GM23338 (cell line): ENCODE measurements at regions not wholly inside any gene's neighbourhood (a gene's known extent, or its start where the extent isn't known, plus 50 kb on each side); places are given as distances from the start of the nearest gene placed in this dataset.

Source experiments
- ATAC-seq: fragments of 200-7000 bp; cut with Tn5 transposase; 3 replicates; pipeline ENCODE4 v1.9.1; 2020
- DNase-seq: peaks from one replicate; pipeline ENCODE4 v3.0.0-alpha.2; 2015; ENCODE audit warnings: low spot score
- H2AFZ ChIP-seq: fragments of 200-600 bp; sonication (generic); 2 replicates; pipeline ENCODE4 v1.8.0; 2016; ENCODE audit warnings: antibody characterized with exemption, mild to moderate bottlenecking, moderate library complexity
- H3F3A ChIP-seq: fragments of 200-600 bp; sonication (generic); replicated peaks from 2 replicates; pipeline ENCODE4 v1.8.0; 2017; ENCODE audit warnings: antibody characterized with exemption, mixed run types, low read depth
- H3K27ac ChIP-seq: fragments of 200-600 bp; sonication (generic); 2 replicates; pipeline ENCODE4 v1.6.1; 2016; ENCODE audit warnings: low read depth
- H3K27me3 ChIP-seq: fragments of 200-600 bp; sonication (generic); 2 replicates; pipeline ENCODE4 v1.8.0; 2016; ENCODE audit warnings: mild to moderate bottlenecking, mixed run types, moderate library complexity; ENCODE audit not compliant: insufficient read depth
- H3K36me3 ChIP-seq: fragments of 200-600 bp; sonication (generic); 2 replicates; pipeline ENCODE4 v1.8.0; 2016; ENCODE audit warnings: mild to moderate bottlenecking; ENCODE audit not compliant: insufficient read depth
- H3K4me1 ChIP-seq: fragments of 200-600 bp; sonication (generic); 2 replicates; pipeline ENCODE4 v1.8.0; 2016; ENCODE audit warnings: mild to moderate bottlenecking, moderate library complexity; ENCODE audit not compliant: insufficient read depth
- H3K4me2 ChIP-seq: fragments of 200-600 bp; sonication (generic); 2 replicates; pipeline ENCODE4 v1.7.1; 2017; ENCODE audit warnings: mixed run types
- H3K4me3 ChIP-seq: fragments of 200-600 bp; sonication (generic); 2 replicates; pipeline ENCODE4 v1.6.1; 2016; ENCODE audit warnings: mixed run types
- H3K79me2 ChIP-seq: fragments of 200-600 bp; sonication (generic); replicated peaks from 2 replicates; pipeline ENCODE4 v1.8.0; 2017; ENCODE audit warnings: mild to moderate bottlenecking; ENCODE audit not compliant: insufficient read depth
- H3K9me2 ChIP-seq: fragments of 200-600 bp; sonication (generic); 2 replicates; pipeline ENCODE4 v1.8.0; 2017; ENCODE audit not compliant: insufficient read depth
- H4K20me1 ChIP-seq: fragments of 200-600 bp; sonication (generic); replicated peaks from 2 replicates; pipeline ENCODE4 v1.8.0; 2017; ENCODE audit warnings: mild to moderate bottlenecking; ENCODE audit not compliant: insufficient read depth
- H3K27ac Mint-ChIP-seq: 2 replicates; pipeline ENCODE4 v1.8.0; 2020; ENCODE audit warnings: inconsistent platforms, mild to moderate bottlenecking, moderate library complexity, mixed read lengths
- H3K27me3 Mint-ChIP-seq: 3 replicates; pipeline ENCODE4 v1.8.0; 2022; ENCODE audit warnings: low read depth, mild to moderate bottlenecking, moderate library complexity, mixed read lengths, inconsistent platforms; ENCODE audit not compliant: insufficient read depth, poor library complexity
- H3K36me3 Mint-ChIP-seq: 3 replicates; pipeline ENCODE4 v1.8.0; 2021; ENCODE audit warnings: low read depth, mild to moderate bottlenecking, inconsistent platforms, moderate library complexity, mixed read lengths
- H3K4me1 Mint-ChIP-seq: 3 replicates; pipeline ENCODE4 v1.8.0; 2020; ENCODE audit warnings: mild to moderate bottlenecking, inconsistent platforms, mixed read lengths
- H3K4me3 Mint-ChIP-seq: 3 replicates; pipeline ENCODE4 v1.8.0; 2021; ENCODE audit warnings: moderate library complexity, mild to moderate bottlenecking, inconsistent platforms, mixed read lengths
- H3K9me3 Mint-ChIP-seq: 3 replicates; pipeline ENCODE4 v1.8.0; 2020; ENCODE audit warnings: moderate library complexity, mild to moderate bottlenecking, inconsistent platforms, mixed read lengths
- CREB1 ChIP-seq: fragments of 250-450 bp; sonication (Bioruptor Pico); IDR thresholded peaks from 2 replicates; pipeline ENCODE4 v1.5.0; 2020; ENCODE audit warnings: low read depth, mild to moderate bottlenecking, moderate library complexity
- CTCF ChIP-seq, 2 experiments: fragments of 200-600 bp in 1 of 2; sonication (generic) in 1 of 2; conservative IDR thresholded peaks; 2 replicates each; pipeline versions ENCODE4 v1.5.1 to v1.6.1; 2016 to 2017; ENCODE audit warnings: antibody characterized with exemption in 2 of 2, low read depth in 2 of 2, mild to moderate bottlenecking in 2 of 2, moderate library complexity in 1 of 2
- ETS1 ChIP-seq: IDR thresholded peaks from 2 replicates; pipeline ENCODE4 v1.6.1; 2016; ENCODE audit warnings: antibody characterized with exemption
- EZH2 ChIP-seq: fragments of 200-600 bp; sonication (generic); IDR thresholded peaks from one replicate; pipeline ENCODE4 v1.8.0; 2017; ENCODE audit warnings: antibody characterized with exemption, mild to moderate bottlenecking, low read depth; ENCODE audit not compliant: unreplicated experiment
- EZH2phosphoT487 ChIP-seq: fragments of 200-600 bp; sonication (generic); IDR thresholded peaks from one replicate; pipeline ENCODE4 v1.8.1; 2018; ENCODE audit warnings: antibody characterized with exemption; ENCODE audit not compliant: unreplicated experiment
- JUNB ChIP-seq: IDR thresholded peaks from one replicate; pipeline ENCODE4 v1.6.1; 2016; ENCODE audit warnings: antibody characterized with exemption; ENCODE audit not compliant: unreplicated experiment
- NANOG ChIP-seq: IDR thresholded peaks from 2 replicates; pipeline ENCODE4 v1.6.1; 2016; ENCODE audit warnings: antibody characterized with exemption, borderline replicate concordance
- POLR2AphosphoS5 ChIP-seq: IDR thresholded peaks from 2 replicates; pipeline ENCODE4 v1.6.1; 2016; ENCODE audit warnings: antibody characterized with exemption, low read depth
- REST ChIP-seq: IDR thresholded peaks from one replicate; pipeline ENCODE4 v1.6.1; 2018; ENCODE audit warnings: antibody characterized with exemption; ENCODE audit not compliant: unreplicated experiment
- STAT1 ChIP-seq: IDR thresholded peaks from one replicate; pipeline ENCODE4 v1.6.1; 2016; ENCODE audit warnings: antibody characterized with exemption; ENCODE audit not compliant: unreplicated experiment
- ZNF114 ChIP-seq: fragments of 250-450 bp; sonication (Bioruptor Pico); IDR thresholded peaks from 2 replicates; pipeline ENCODE4 v1.5.0; 2020; ENCODE audit warnings: mild to moderate bottlenecking, moderate library complexity
- ZNF331 ChIP-seq: fragments of 250-450 bp; sonication (Bioruptor Pico); IDR thresholded peaks from 2 replicates; pipeline ENCODE4 v1.5.0; 2020; ENCODE audit warnings: low read depth, mild to moderate bottlenecking, moderate library complexity
- TF ChIP-seq, protein P1 (sequence below): fragments of 250-450 bp; sonication (Bioruptor Pico); IDR thresholded peaks from 2 replicates; pipeline ENCODE4 v1.5.0; 2020; ENCODE audit warnings: mild to moderate bottlenecking, moderate library complexity

DNA sequence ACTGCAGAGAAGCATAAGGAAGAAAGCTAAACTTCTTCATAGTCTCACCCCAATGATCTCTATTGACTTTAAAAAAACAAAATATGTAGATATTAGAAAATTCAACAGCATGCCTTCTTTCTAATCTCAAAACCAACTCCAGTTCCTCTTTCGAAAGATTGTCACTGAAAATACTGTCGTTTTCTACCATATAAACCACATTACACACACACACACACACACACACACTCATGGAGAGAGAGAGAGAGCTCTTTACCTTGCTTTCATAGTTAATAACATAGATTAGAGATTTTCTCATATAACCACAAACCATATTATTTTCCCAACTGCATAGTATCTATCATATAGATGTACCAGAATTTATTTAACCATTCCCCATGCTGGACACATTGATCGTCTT, 296.2 kb upstream of the MGMT start:
- Mint-ChIP-seq H3K4me3 (no peak overlapping the region), H3K9me3 (no peaks in the 10 kb centered on the region), H3K4me1 (peaks cover 9% of the 10 kb centered on the region; the same call in 2 of the 3 replicates), H3K36me3 (no peaks in the 10 kb centered on the region), H3K27ac (no peak overlapping the region), H3K27me3 (peaks cover 3% of the 10 kb centered on the region)
- Histone ChIP-seq H3K79me2 (no peaks in the 10 kb centered on the region), H2AFZ (no peak overlapping the region), H4K20me1 (no peaks in the 10 kb centered on the region), H3K27ac (no peak overlapping the region), H3K36me3 (no peaks in the 10 kb centered on the region), H3K27me3 (no peaks in the 10 kb centered on the region), H3F3A (no peaks in the 10 kb centered on the region), H3K9me2 (no peaks in the 10 kb centered on the region), H3K4me1 (no peaks in the 10 kb centered on the region), H3K4me2 (no peak overlapping the region), H3K4me3 (no peak overlapping the region)
- no peak for ATAC-seq
- no peak for DNase-seq
- TF ChIP-seq, protein P1, sequence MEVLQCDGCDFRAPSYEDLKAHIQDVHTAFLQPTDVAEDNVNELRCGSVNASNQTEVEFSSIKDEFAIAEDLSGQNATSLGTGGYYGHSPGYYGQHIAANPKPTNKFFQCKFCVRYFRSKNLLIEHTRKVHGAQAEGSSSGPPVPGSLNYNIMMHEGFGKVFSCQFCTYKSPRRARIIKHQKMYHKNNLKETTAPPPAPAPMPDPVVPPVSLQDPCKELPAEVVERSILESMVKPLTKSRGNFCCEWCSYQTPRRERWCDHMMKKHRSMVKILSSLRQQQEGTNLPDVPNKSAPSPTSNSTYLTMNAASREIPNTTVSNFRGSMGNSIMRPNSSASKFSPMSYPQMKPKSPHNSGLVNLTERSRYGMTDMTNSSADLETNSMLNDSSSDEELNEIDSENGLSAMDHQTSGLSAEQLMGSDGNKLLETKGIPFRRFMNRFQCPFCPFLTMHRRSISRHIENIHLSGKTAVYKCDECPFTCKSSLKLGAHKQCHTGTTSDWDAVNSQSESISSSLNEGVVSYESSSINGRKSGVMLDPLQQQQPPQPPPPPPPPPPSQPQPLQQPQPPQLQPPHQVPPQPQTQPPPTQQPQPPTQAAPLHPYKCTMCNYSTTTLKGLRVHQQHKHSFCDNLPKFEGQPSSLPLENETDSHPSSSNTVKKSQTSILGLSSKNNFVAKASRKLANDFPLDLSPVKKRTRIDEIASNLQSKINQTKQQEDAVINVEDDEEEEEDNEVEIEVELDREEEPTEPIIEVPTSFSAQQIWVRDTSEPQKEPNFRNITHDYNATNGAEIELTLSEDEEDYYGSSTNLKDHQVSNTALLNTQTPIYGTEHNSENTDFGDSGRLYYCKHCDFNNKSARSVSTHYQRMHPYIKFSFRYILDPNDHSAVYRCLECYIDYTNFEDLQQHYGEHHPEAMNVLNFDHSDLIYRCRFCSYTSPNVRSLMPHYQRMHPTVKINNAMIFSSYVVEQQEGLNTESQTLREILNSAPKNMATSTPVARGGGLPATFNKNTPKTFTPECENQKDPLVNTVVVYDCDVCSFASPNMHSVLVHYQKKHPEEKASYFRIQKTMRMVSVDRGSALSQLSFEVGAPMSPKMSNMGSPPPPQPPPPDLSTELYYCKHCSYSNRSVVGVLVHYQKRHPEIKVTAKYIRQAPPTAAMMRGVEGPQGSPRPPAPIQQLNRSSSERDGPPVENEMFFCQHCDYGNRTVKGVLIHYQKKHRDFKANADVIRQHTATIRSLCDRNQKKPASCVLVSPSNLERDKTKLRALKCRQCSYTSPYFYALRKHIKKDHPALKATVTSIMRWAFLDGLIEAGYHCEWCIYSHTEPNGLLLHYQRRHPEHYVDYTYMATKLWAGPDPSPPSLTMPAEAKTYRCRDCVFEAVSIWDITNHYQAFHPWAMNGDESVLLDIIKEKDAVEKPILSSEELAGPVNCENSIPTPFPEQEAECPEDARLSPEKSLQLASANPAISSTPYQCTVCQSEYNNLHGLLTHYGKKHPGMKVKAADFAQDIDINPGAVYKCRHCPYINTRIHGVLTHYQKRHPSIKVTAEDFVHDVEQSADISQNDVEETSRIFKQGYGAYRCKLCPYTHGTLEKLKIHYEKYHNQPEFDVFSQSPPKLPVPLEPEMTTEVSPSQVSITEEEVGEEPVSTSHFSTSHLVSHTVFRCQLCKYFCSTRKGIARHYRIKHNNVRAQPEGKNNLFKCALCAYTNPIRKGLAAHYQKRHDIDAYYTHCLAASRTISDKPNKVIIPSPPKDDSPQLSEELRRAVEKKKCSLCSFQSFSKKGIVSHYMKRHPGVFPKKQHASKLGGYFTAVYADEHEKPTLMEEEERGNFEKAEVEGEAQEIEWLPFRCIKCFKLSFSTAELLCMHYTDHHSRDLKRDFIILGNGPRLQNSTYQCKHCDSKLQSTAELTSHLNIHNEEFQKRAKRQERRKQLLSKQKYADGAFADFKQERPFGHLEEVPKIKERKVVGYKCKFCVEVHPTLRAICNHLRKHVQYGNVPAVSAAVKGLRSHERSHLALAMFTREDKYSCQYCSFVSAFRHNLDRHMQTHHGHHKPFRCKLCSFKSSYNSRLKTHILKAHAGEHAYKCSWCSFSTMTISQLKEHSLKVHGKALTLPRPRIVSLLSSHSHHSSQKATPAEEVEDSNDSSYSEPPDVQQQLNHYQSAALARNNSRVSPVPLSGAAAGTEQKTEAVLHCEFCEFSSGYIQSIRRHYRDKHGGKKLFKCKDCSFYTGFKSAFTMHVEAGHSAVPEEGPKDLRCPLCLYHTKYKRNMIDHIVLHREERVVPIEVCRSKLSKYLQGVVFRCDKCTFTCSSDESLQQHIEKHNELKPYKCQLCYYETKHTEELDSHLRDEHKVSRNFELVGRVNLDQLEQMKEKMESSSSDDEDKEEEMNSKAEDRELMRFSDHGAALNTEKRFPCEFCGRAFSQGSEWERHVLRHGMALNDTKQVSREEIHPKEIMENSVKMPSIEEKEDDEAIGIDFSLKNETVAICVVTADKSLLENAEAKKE (CRISPR knock-in tag) = no peak
- no peak for TF ChIP-seq CREB1
- TF ChIP-seq ZNF114 (CRISPR knock-in tag) = no peak
- TF ChIP-seq EZH2 = no peak
- TF ChIP-seq ZNF331 = no peak
- no peak for TF ChIP-seq STAT1
- TF ChIP-seq CTCF (conservative IDR thresholded peaks at IDR 0.05; ENCODE audit: low read depth in 2 of 2) = no peak
- no peak for TF ChIP-seq ETS1
- TF ChIP-seq JUNB = no peak
- TF ChIP-seq POLR2AphosphoS5 = no peak
- no peak for TF ChIP-seq EZH2phosphoT487
- TF ChIP-seq NANOG = no peak
- no peak for TF ChIP-seq REST
